ENCODE measurements at regions not wholly inside any gene's neighbourhood (a gene's known extent, or its start where the extent isn't known, plus 50 kb on each side); places are given as distances from the start of the nearest gene placed in this dataset.
A peak's percentile ranks its signal among the peaks of the same experiment; 100 is the strongest.

DNA sequence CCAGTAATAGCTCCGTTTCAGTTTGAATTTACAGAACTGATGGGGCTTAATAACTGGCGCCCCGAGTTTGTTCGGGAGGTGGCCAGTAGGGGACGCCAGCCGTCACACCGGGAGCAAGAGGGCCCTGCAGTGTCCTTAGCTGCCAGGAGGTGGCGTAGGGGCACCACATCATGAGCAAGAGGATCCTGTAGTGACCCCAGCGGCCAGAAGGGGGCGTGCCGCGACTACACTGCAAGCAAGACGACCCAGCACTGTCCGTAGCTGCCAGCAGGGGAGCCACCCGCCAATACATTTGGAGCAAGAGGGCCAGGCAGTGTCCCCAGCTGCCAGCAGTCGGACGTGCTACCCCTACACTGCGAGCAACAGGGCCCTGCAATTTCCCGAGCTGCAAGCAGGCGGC is 663.7 kb upstream of the B3GAT1 start:
- Mint-ChIP-seq H3K9me3 (ENCODE audit: low read depth) (no peaks in the 10 kb centered on the region), H3K27ac (ENCODE audit: unreplicated experiment) (peak overlapping the region; percentile 32), H3K36me3 (ENCODE audit: low read depth) (no peaks in the 10 kb centered on the region), H3K27me3 (ENCODE audit: low read depth) (peaks cover 1% of the 10 kb centered on the region), H3K4me3 (ENCODE audit: unreplicated experiment) (no peak overlapping the region), H3K4me1 (ENCODE audit: low read depth) (no peaks in the 10 kb centered on the region)
- DNase-seq (ENCODE audit: low spot score) = no peak
- TF ChIP-seq CTCF (IDR thresholded peaks at IDR 0.05) = peak; percentile 81

DNA sequence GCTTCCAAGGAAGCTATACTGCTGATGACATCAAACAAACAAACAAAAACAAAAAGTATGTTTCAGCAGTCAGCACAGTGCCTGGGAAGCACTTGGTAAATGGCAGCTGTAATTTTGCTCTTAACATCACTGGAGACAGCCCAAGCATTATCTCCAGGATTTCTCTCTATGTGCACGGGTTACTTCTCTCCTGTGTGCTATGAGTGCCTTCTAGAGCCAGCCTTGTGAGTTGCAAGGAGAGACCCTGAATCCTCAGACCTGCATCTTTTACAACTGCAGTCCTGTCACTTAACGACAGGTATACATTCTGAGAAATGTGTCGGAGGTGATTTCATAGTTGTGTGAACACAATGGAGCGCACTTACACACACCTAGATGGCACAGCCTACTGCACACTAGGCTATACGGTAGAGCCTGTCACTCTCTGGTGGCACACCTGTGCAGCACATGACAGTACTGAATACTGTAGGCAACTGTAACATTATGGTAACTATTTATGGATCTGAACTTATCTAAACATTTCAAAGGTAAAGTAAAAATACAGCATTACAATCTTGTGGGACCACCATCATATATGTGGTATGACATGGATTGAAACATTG is 662.5 kb upstream of the B3GAT1 start:
- no peak for DNase-seq (ENCODE audit: low spot score)
- Mint-ChIP-seq H3K27me3 (ENCODE audit: low read depth) (peaks cover 1% of the 10 kb centered on the region), H3K27ac (ENCODE audit: unreplicated experiment) (no peak overlapping the region), H3K36me3 (ENCODE audit: low read depth) (no peaks in the 10 kb centered on the region), H3K4me3 (ENCODE audit: unreplicated experiment) (no peak overlapping the region), H3K4me1 (ENCODE audit: low read depth) (peaks cover 3% of the 10 kb centered on the region), H3K9me3 (ENCODE audit: low read depth) (no peaks in the 10 kb centered on the region)
- peak; percentile 73 for TF ChIP-seq CTCF (IDR thresholded peaks at IDR 0.05)

DNA sequence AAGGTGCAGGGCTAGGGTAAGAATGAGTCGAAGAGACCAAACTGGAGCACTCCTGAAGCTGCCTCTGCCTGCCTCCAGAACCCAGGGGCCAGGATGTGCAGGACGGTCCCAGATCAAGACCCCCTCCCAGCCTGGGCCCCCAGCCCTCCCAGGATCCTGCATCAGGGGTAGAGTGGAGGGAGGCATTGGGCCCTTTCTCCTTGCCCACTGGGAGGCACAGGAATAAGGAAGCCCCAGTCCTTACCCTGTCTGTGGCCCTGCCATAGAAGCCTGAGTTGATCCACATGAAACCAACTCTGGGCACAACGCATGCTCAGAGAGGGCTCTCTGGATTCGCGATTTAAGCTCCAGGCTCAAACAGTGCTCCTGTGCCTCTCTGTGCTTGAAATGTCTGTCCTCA is 661.8 kb upstream of the B3GAT1 start:
- TF ChIP-seq CTCF (IDR thresholded peaks at IDR 0.05) = no peak
- no peak for DNase-seq (ENCODE audit: low spot score)
- Mint-ChIP-seq H3K9me3 (ENCODE audit: low read depth) (no peaks in the 10 kb centered on the region), H3K4me1 (ENCODE audit: low read depth) (peaks cover 3% of the 10 kb centered on the region), H3K36me3 (ENCODE audit: low read depth) (no peaks in the 10 kb centered on the region), H3K4me3 (ENCODE audit: unreplicated experiment) (no peak overlapping the region), H3K27ac (ENCODE audit: unreplicated experiment) (no peak overlapping the region), H3K27me3 (ENCODE audit: low read depth) (peaks cover 1% of the 10 kb centered on the region)

DNA sequence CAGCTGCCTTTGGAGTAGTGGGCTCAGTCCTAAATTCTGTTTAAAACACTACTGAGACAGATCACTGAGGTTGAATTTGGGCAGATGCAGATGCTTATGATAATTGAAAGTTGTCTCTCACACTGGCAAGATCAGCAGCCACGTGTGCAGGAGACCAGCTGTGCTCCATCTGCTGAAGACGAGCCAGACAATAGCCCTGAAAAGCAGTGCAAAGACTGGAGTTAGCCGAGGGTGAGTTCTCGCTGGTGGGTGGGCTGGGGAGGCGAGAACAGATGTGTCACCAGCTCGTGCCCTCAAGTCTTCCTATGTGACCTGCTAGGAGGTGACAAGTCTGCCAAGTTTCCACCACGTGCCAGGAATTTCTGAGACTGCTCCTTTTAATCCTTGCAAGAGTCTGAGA is 661.3 kb upstream of the B3GAT1 start:
- no peak for TF ChIP-seq CTCF (IDR thresholded peaks at IDR 0.05)
- no peak overlapping the region for H3K27ac Mint-ChIP-seq (ENCODE audit: unreplicated experiment)
- no peak overlapping the region for H3K4me3 Mint-ChIP-seq (ENCODE audit: unreplicated experiment)

GRCh38 chr11:135069890-135070289 is 657.8 kb upstream of the B3GAT1 start:
- no peaks in the 10 kb centered on the region for H3K9me3 Mint-ChIP-seq (ENCODE audit: low read depth)
- TF ChIP-seq CTCF (IDR thresholded peaks at IDR 0.05) = no peak
- H3K36me3 Mint-ChIP-seq (ENCODE audit: low read depth) = no peaks in the 10 kb centered on the region
- H3K4me1 Mint-ChIP-seq (ENCODE audit: low read depth) = peaks cover 3% of the 10 kb centered on the region
- H3K4me3 Mint-ChIP-seq (ENCODE audit: unreplicated experiment) = no peak overlapping the region
- no peak for DNase-seq (ENCODE audit: low spot score)
- no peak overlapping the region for H3K27ac Mint-ChIP-seq (ENCODE audit: unreplicated experiment)
- peaks cover 3% of the 10 kb centered on the region for H3K27me3 Mint-ChIP-seq (ENCODE audit: low read depth)

More for the DNA sequence above, 661.3 kb upstream of the B3GAT1 start:
- Mint-ChIP-seq H3K27me3 (ENCODE audit: low read depth) (peaks cover 1% of the 10 kb centered on the region), H3K36me3 (ENCODE audit: low read depth) (no peaks in the 10 kb centered on the region), H3K4me1 (ENCODE audit: low read depth) (peaks cover 3% of the 10 kb centered on the region), H3K9me3 (ENCODE audit: low read depth) (no peaks in the 10 kb centered on the region)
- no peak for DNase-seq (ENCODE audit: low spot score)

Data from chondrocyte (in vitro differentiated cells).